B cell (primary cell): ENCODE measurements at regions not wholly inside any gene's neighbourhood (a gene's known extent, or its start where the extent isn't known, plus 50 kb on each side); places are given as distances from the start of the nearest gene placed in this dataset.

Experiments
- ATAC-seq: fragments of 200-7000 bp; cut with Tn5 transposase; one replicate; pipeline ENCODE4 v1.10.0; 2021; ENCODE audit warnings: low read depth, mild to moderate bottlenecking, moderate number of reproducible peaks, moderate library complexity
- CTCF ChIA-PET: fragments of 350-600 bp; sonication (Branson Sonifier 250); formaldehyde crosslinking; loops from one replicate; lab custom pipeline; 2021; ENCODE audit warnings: antibody characterized with exemption, inconsistent platforms; lab: Charles Lee
- POLR2A ChIA-PET: fragments of 350-600 bp; sonication (Branson Sonifier 250); formaldehyde crosslinking; loops from one replicate; lab custom pipeline; 2021; ENCODE audit warnings: antibody characterized with exemption; lab: Charles Lee
- DNase-seq: peaks from one replicate; pipeline ENCODE4 v3.0.0; 2013
- H2AFZ ChIP-seq: 2 replicates; pipeline ENCODE4 v1.6.1; 2012; ENCODE audit warnings: mild to moderate bottlenecking, low read depth, low read length; ENCODE audit not compliant: insufficient read depth, poor library complexity, severe bottlenecking
- H3K27ac ChIP-seq, 2 donors: 1 replicate in 1 of 2; 2 replicates in 1 of 2; pipeline ENCODE4 v1.5.1; 2012 to 2013; ENCODE audit warnings: low read length in 2 of 2, mild to moderate bottlenecking in 2 of 2, moderate library complexity in 1 of 2
- H3K27me3 ChIP-seq, 4 experiments: fragments of 200-600 bp in 1 of 4; sonication (generic) in 1 of 4; replicated peaks in 1 of 4; 1 replicate in 2 of 4; 2 replicates in 2 of 4; pipeline versions ENCODE4 v1.6.1 to v1.7.0; 2013 to 2016; ENCODE audit warnings: low read length in 3 of 4, mild to moderate bottlenecking in 2 of 4, mixed read lengths in 1 of 4, moderate library complexity in 1 of 4; ENCODE audit not compliant: insufficient read depth in 4 of 4, control insufficient read depth in 3 of 4; ENCODE audit errors: control extremely low read depth in 1 of 4
- H3K36me3 ChIP-seq, 2 experiments: replicated peaks in 1 of 2; 1 replicate in 1 of 2; 2 replicates in 1 of 2; pipeline versions ENCODE4 v1.6.1 to v1.7.1; 2013; ENCODE audit warnings: low read length in 1 of 2; ENCODE audit not compliant: insufficient read depth in 2 of 2, control insufficient read depth in 1 of 2; ENCODE audit errors: control extremely low read depth in 1 of 2, extremely low read depth in 1 of 2
- H3K4me1 ChIP-seq, 2 donors: fragments of 200-600 bp in 1 of 2; sonication (generic) in 1 of 2; 1 replicate in 1 of 2; 2 replicates in 1 of 2; pipeline versions ENCODE4 v1.5.1 to v1.6.1; 2013 to 2017; ENCODE audit warnings: low read length in 2 of 2; ENCODE audit not compliant: control insufficient read depth in 2 of 2, insufficient read depth in 2 of 2
- H3K4me2 ChIP-seq: replicated peaks from 2 replicates; pipeline ENCODE3; 2012; ENCODE audit warnings: mild to moderate bottlenecking, low read depth, low read length; ENCODE audit not compliant: poor library complexity, severe bottlenecking
- H3K4me3 ChIP-seq, 5 experiments: fragments of 200-600 bp in 1 of 5; sonication (generic) in 1 of 5; 1 replicate in 3 of 5; 2 replicates in 2 of 5; pipeline versions ENCODE4 v1.5.1 to v1.7.0; 2011 to 2016; ENCODE audit warnings: low read length in 4 of 5, mild to moderate bottlenecking in 4 of 5, low read depth in 2 of 5, control low read depth in 1 of 5, moderate library complexity in 1 of 5; ENCODE audit not compliant: insufficient read depth in 1 of 5; ENCODE audit errors: control extremely low read depth in 1 of 5, extremely low read depth in 1 of 5
- H3K79me2 ChIP-seq: fragments of 200-600 bp; sonication (generic); one replicate; pipeline ENCODE4 v1.6.0; 2016; ENCODE audit warnings: low read length; ENCODE audit not compliant: control insufficient read depth, insufficient read depth
- H3K9ac ChIP-seq: fragments of 200-600 bp; sonication (generic); 2 replicates; pipeline ENCODE4 v1.6.1; 2017; ENCODE audit warnings: mild to moderate bottlenecking, low read length, moderate library complexity
- H3K9me3 ChIP-seq, 3 donors: one replicate each; pipeline versions ENCODE4 v1.6.1 to v1.7.1; 2013; ENCODE audit warnings: low read length in 2 of 3; ENCODE audit not compliant: control insufficient read depth in 2 of 3, insufficient read depth in 1 of 3; ENCODE audit errors: control extremely low read depth in 1 of 3
- H4K20me1 ChIP-seq: 2 replicates; pipeline ENCODE4 v1.6.0; 2012; ENCODE audit warnings: mild to moderate bottlenecking, low read length; ENCODE audit not compliant: insufficient read depth, control insufficient read depth, poor library complexity, severe bottlenecking
- H3K27ac Mint-ChIP-seq: one replicate; pipeline ENCODE4 v1.8.0; 2021; ENCODE audit warnings: mixed read lengths
- H3K27me3 Mint-ChIP-seq: one replicate; pipeline ENCODE4 v1.8.0; 2021; ENCODE audit warnings: mixed read lengths
- H3K4me1 Mint-ChIP-seq: one replicate; pipeline ENCODE4 v1.8.0; 2021; ENCODE audit warnings: mixed read lengths
- H3K4me3 Mint-ChIP-seq: one replicate; pipeline ENCODE4 v1.8.0; 2021; ENCODE audit warnings: mixed read lengths
- H3K9me3 Mint-ChIP-seq: one replicate; pipeline ENCODE4 v1.8.0; 2022; ENCODE audit warnings: mixed read lengths; ENCODE audit not compliant: insufficient read depth
- EZH2 ChIP-seq: IDR thresholded peaks from 2 replicates; pipeline ENCODE4 v1.6.1; 2012; ENCODE audit warnings: borderline replicate concordance, low read depth, mild to moderate bottlenecking, moderate library complexity, low read length; ENCODE audit not compliant: insufficient read depth, poor library complexity, severe bottlenecking
- WGBS: methylation state at CpG from one replicate; pipeline ENCODE4 v1.1.5; 2013; ENCODE audit warnings: missing lambda C conversion rate; ENCODE audit not compliant: insufficient coverage; 5-methylcytosine and 5-hydroxymethylcytosine counted together
- intact Hi-C: fragments of 100-400 bp; cut with micrococcal nuclease; formaldehyde crosslinking; loops from one replicate; pipeline ENCODE4 v1.10.0; 2022
- TF ChIP-seq, protein P1 (sequence below): fragments of 200-600 bp; IDR thresholded peaks from one replicate; pipeline ENCODE4 v1.8.0; 2022; ENCODE audit warnings: antibody characterized with exemption, mild to moderate bottlenecking

DNA sequence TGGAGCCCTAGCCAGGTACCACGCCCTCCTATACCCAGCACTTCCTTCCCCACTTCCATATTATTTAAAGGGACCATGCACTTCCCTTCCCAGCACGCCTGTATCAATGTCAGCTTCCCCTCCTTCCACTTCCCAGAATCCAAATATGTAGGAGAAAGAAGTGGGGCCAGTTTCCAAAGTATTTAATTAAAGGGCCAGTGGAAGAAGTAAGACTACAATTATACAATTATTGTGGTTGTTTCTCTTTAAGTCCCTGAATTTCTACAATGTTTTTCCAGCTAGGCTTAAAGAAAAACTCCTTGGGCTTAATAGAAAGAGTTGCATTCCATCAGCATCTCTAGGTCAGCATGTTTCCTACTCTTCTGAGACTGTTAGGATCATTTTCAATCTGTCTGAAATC, 515.8 kb downstream of the PREX1 start:
- no peak overlapping the region for H3K27ac Mint-ChIP-seq

DNA sequence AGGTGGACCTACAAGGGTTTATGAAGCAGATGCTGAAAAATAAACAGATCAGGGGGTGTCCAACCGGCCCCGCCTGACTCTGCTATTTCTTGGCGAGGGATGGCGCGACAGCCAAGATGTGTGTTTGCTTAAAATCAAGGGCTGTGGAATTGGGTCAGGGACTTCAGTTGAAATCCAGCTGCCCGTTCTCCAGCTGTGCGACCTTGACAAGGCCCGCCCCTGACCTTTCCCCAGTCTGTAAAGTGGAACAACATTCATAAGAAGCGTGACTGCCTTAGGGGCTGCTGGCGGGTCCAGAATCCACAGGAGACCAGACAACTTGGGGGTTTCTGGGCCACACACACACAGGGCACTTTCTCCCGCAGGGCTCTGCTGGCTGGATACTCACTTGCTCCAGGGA, 517.5 kb downstream of the PREX1 start:
- no peak overlapping the region for H3K27ac Mint-ChIP-seq
- Histone ChIP-seq H3K36me3 (no peaks in the 10 kb centered on the region), H4K20me1 (no peaks in the 10 kb centered on the region), H3K4me2 (no peak overlapping the region), H2AFZ (no peak overlapping the region), H3K9ac (no peak overlapping the region), H3K27ac (no peak overlapping the region), H3K27me3 (peaks cover 0 to 9% (median 0%) of the 10 kb centered on the region in 4 experiments), H3K4me3 (no peak overlapping the region), H3K4me1 (no peaks in the 10 kb centered on the region), H3K9me3 (peaks cover 0 to 6% (median 0%) of the 10 kb centered on the region in 3 donors), H3K79me2 (no peaks in the 10 kb centered on the region)
- intact Hi-C loops: no loop called here
- no peaks in the 10 kb centered on the region for H3K4me1 Mint-ChIP-seq
- H3K9me3 Mint-ChIP-seq: no peaks in the 10 kb centered on the region
- WGBS: 99% methylated on average over 10 of the region's 11 CpGs
- peaks cover 29% of the 10 kb centered on the region for H3K27me3 Mint-ChIP-seq
- no peak overlapping the region for H3K4me3 Mint-ChIP-seq
- ChIA-PET CTCF (no interaction called here), POLR2A (no interaction called here)
- no peak for TF ChIP-seq EZH2
- TF ChIP-seq, protein P1, sequence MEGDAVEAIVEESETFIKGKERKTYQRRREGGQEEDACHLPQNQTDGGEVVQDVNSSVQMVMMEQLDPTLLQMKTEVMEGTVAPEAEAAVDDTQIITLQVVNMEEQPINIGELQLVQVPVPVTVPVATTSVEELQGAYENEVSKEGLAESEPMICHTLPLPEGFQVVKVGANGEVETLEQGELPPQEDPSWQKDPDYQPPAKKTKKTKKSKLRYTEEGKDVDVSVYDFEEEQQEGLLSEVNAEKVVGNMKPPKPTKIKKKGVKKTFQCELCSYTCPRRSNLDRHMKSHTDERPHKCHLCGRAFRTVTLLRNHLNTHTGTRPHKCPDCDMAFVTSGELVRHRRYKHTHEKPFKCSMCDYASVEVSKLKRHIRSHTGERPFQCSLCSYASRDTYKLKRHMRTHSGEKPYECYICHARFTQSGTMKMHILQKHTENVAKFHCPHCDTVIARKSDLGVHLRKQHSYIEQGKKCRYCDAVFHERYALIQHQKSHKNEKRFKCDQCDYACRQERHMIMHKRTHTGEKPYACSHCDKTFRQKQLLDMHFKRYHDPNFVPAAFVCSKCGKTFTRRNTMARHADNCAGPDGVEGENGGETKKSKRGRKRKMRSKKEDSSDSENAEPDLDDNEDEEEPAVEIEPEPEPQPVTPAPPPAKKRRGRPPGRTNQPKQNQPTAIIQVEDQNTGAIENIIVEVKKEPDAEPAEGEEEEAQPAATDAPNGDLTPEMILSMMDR: no peak
- DNase-seq (no peak), ATAC-seq (no peak)

More for the DNA sequence above, 515.8 kb downstream of the PREX1 start:
- Mint-ChIP-seq H3K4me3 (no peak overlapping the region), H3K27me3 (peaks cover 31% of the 10 kb centered on the region), H3K9me3 (no peaks in the 10 kb centered on the region), H3K4me1 (no peaks in the 10 kb centered on the region)
- Histone ChIP-seq H3K9ac (no peak overlapping the region), H2AFZ (no peak overlapping the region), H3K4me1 (no peaks in the 10 kb centered on the region), H3K36me3 (no peaks in the 10 kb centered on the region), H3K9me3 (peaks cover 0 to 6% (median 0%) of the 10 kb centered on the region in 3 donors), H3K4me3 (no peak overlapping the region), H3K27ac (no peak overlapping the region), H4K20me1 (no peaks in the 10 kb centered on the region), H3K4me2 (no peak overlapping the region), H3K79me2 (no peaks in the 10 kb centered on the region), H3K27me3 (peaks cover 0 to 9% (median 0%) of the 10 kb centered on the region in 4 experiments)
- no peak for TF ChIP-seq EZH2
- TF ChIP-seq, protein P1: no peak
- DNase-seq: no peak
- ChIA-PET CTCF (interaction anchor here (0.8 kb wide), 1 partner anchor 634 kb away, joined by 3 read pairs; no protein-coding TSS in a partner anchor), POLR2A (no interaction called here)
- no CpG with 5 or more reads among the region's 2 CpGs for WGBS
- ATAC-seq: no peak
- intact Hi-C loops: no loop called here
